Neural cell (in vitro differentiated cells): ENCODE measurements at regions not wholly inside any gene's neighbourhood (a gene's known extent, or its start where the extent isn't known, plus 50 kb on each side); places are given as distances from the start of the nearest gene placed in this dataset.

Source experiments
- H2AFZ ChIP-seq: fragments of 200-600, 300-800 bp; sonication (generic), shearing (Covaris generic); 2 replicates; pipeline ENCODE4 v1.6.0; 2014; ENCODE audit warnings: low read depth, mild to moderate bottlenecking, antibody characterized with exemption, low read length, moderate library complexity
- H3F3A ChIP-seq: fragments of 200-600 bp; shearing (Covaris generic); 2 replicates; pipeline ENCODE4 v1.6.1; 2016; ENCODE audit warnings: mild to moderate bottlenecking, moderate library complexity, mixed read lengths, antibody characterized with exemption, low read length; ENCODE audit not compliant: insufficient read depth, poor library complexity, severe bottlenecking
- H3K27ac ChIP-seq: fragments of 200-600, 300-800 bp; sonication (generic), shearing (Covaris generic); 2 replicates; pipeline ENCODE4 v1.5.1; 2014; ENCODE audit warnings: mild to moderate bottlenecking, low read length, moderate library complexity
- H3K27me3 ChIP-seq: fragments of 300-800, 200-600 bp; sonication (generic), shearing (Covaris generic); 2 replicates; pipeline ENCODE4 v1.6.0; 2014; ENCODE audit warnings: mild to moderate bottlenecking, low read depth, low read length, moderate library complexity; ENCODE audit not compliant: insufficient read depth
- H3K36me3 ChIP-seq: fragments of 300-800, 200-600 bp; sonication (generic), shearing (Covaris generic); 2 replicates; pipeline ENCODE4 v1.5.1; 2014; ENCODE audit warnings: mild to moderate bottlenecking, antibody characterized with exemption, low read length, moderate library complexity; ENCODE audit not compliant: insufficient read depth
- H3K4me2 ChIP-seq: fragments of 300-800, 200-600 bp; sonication (generic), shearing (Covaris generic); 2 replicates; pipeline ENCODE4 v1.6.0; 2014; ENCODE audit warnings: mild to moderate bottlenecking, low read length
- H3K4me3 ChIP-seq: fragments of 300-800, 200-600 bp; sonication (generic), shearing (Covaris generic); 2 replicates; pipeline ENCODE4 v1.5.1; 2014; ENCODE audit warnings: mild to moderate bottlenecking, low read length, moderate library complexity
- H3K79me2 ChIP-seq: fragments of 200-600 bp; shearing (Covaris generic); replicated peaks from 2 replicates; pipeline ENCODE4 v1.6.0; 2014; ENCODE audit warnings: mild to moderate bottlenecking, low read length, moderate library complexity; ENCODE audit not compliant: insufficient read depth
- H3K9ac ChIP-seq: fragments of 300-800, 200-600 bp; sonication (generic), shearing (Covaris generic); 2 replicates; pipeline ENCODE4 v1.6.1; 2016; ENCODE audit warnings: mild to moderate bottlenecking, low read length, mixed read lengths
- H3K9me2 ChIP-seq: fragments of 200-600 bp; shearing (Covaris generic); 2 replicates; pipeline ENCODE4 v1.6.1; 2016; ENCODE audit warnings: mild to moderate bottlenecking, low read length, mixed read lengths; ENCODE audit not compliant: insufficient read depth
- H3K9me3 ChIP-seq: fragments of 200-600, 300-800 bp; sonication (generic), shearing (Covaris generic); 2 replicates; pipeline ENCODE4 v1.6.1; 2016; ENCODE audit warnings: mild to moderate bottlenecking, mixed run types, low read length, moderate library complexity, mixed read lengths
- H4K20me1 ChIP-seq: fragments of 200-600 bp; shearing (Covaris generic); 2 replicates; pipeline ENCODE4 v1.6.1; 2016; ENCODE audit warnings: mild to moderate bottlenecking, mixed run types; ENCODE audit not compliant: insufficient read depth
- EP300 ChIP-seq: fragments of 450-650 bp; conservative IDR thresholded peaks from 2 replicates; pipeline ENCODE4 v1.6.1; 2014; ENCODE audit warnings: antibody characterized with exemption, mild to moderate bottlenecking, moderate library complexity; ENCODE audit not compliant: poor library complexity, severe bottlenecking
- EZH2 ChIP-seq: fragments of 200-600, 300-800 bp; shearing (Covaris generic), sonication (generic); IDR thresholded peaks from 2 replicates; pipeline ENCODE4 v1.6.1; 2014; ENCODE audit warnings: antibody characterized with exemption, low read length, borderline replicate concordance, mild to moderate bottlenecking; ENCODE audit not compliant: insufficient read depth, poor library complexity, severe bottlenecking
- MXI1 ChIP-seq: fragments of 450-650 bp; conservative IDR thresholded peaks from 2 replicates; pipeline ENCODE4 v1.6.1; 2014; ENCODE audit warnings: antibody characterized with exemption, mild to moderate bottlenecking; ENCODE audit not compliant: poor library complexity, severe bottlenecking
- POLR2AphosphoS5 ChIP-seq: IDR thresholded peaks from 2 replicates; pipeline ENCODE4 v1.6.1; 2012
- RAD21 ChIP-seq: fragments of 450-650 bp; conservative IDR thresholded peaks from 2 replicates; pipeline ENCODE4 v1.6.1; 2014; ENCODE audit warnings: antibody characterized with exemption, mild to moderate bottlenecking, moderate library complexity
- REST ChIP-seq: IDR thresholded peaks from 2 replicates; pipeline ENCODE4 v1.6.1; 2012; ENCODE audit warnings: borderline replicate concordance
- SMC3 ChIP-seq: fragments of 450-650 bp; conservative IDR thresholded peaks from 2 replicates; pipeline ENCODE4 v1.6.1; 2014; ENCODE audit warnings: antibody characterized with exemption, mild to moderate bottlenecking, moderate library complexity; ENCODE audit not compliant: poor library complexity
- TAF1 ChIP-seq: IDR thresholded peaks from 2 replicates; pipeline ENCODE4 v1.6.1; 2012; ENCODE audit warnings: low read depth
- TF ChIP-seq, protein P1 (sequence below): fragments of 450-650 bp; IDR thresholded peaks from 2 replicates; pipeline ENCODE4 v1.5.1; 2014; ENCODE audit warnings: antibody characterized with exemption, mild to moderate bottlenecking, moderate library complexity; ENCODE audit not compliant: poor library complexity, severe bottlenecking

DNA sequence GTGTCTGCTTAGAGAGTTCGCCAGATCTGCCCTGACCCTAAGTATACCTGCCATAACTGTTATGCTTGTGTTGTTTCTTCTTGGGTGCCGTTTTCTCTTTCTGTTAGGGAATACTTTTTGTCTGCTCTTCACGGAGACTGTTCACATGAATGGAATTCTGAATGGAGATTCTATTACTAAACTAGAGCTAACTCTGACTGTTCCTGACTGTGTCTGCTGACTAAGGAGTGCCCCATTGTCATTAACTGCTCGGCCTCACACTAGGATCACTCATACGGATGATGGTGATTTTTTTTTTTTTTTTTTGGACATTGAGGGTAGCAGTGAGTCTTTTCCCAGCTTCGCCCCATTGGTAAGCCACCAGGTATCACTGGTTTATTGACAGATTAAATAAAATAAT, 104.8 kb upstream of the SLC8A1 start:
- no peaks in the 10 kb centered on the region for H3K9me2 ChIP-seq
- H3K36me3 ChIP-seq, result no peaks in the 10 kb centered on the region
- H3K79me2 ChIP-seq, result no peaks in the 10 kb centered on the region
- no peaks in the 10 kb centered on the region for H3K9me3 ChIP-seq
- H3K9ac ChIP-seq, result no peak overlapping the region
- H3K4me3 ChIP-seq, result no peak overlapping the region
- TF ChIP-seq TAF1 (no peak), RAD21 (no peak), EZH2 (no peak), MXI1 (no peak), POLR2AphosphoS5 (no peak), SMC3 (no peak), EP300 (no peak), REST (no peak)
- TF ChIP-seq, protein P1, sequence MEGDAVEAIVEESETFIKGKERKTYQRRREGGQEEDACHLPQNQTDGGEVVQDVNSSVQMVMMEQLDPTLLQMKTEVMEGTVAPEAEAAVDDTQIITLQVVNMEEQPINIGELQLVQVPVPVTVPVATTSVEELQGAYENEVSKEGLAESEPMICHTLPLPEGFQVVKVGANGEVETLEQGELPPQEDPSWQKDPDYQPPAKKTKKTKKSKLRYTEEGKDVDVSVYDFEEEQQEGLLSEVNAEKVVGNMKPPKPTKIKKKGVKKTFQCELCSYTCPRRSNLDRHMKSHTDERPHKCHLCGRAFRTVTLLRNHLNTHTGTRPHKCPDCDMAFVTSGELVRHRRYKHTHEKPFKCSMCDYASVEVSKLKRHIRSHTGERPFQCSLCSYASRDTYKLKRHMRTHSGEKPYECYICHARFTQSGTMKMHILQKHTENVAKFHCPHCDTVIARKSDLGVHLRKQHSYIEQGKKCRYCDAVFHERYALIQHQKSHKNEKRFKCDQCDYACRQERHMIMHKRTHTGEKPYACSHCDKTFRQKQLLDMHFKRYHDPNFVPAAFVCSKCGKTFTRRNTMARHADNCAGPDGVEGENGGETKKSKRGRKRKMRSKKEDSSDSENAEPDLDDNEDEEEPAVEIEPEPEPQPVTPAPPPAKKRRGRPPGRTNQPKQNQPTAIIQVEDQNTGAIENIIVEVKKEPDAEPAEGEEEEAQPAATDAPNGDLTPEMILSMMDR, result no peak
- no peaks in the 10 kb centered on the region for H3K27me3 ChIP-seq
- H2AFZ ChIP-seq, result no peak overlapping the region
- no peak overlapping the region for H3K27ac ChIP-seq
- no peaks in the 10 kb centered on the region for H4K20me1 ChIP-seq
- no peak overlapping the region for H3K4me2 ChIP-seq
- H3F3A ChIP-seq, result no peaks in the 10 kb centered on the region

DNA sequence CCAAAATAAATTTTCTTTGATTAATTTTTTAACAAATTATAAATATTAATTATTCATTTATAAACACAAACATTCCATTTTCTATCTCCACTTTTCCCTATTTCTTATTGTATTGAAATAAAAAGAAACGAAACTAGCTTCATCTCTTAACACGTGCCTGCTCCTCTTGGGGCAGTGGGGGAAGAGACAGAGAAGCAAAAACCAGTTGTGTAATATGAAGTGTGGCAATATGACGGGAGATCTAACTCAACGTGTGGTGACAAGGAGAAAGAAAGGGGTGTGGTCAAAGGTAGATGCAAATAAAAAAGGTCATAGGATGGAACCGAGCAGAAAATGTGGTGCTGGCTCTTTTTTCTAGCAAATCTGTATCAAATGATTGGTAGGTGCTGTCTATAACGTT, 106.9 kb upstream of the SLC8A1 start:
- no peak overlapping the region for H3K4me3 ChIP-seq
- no peak overlapping the region for H3K4me2 ChIP-seq
- H3F3A ChIP-seq, result no peaks in the 10 kb centered on the region
- H3K9me3 ChIP-seq, result no peaks in the 10 kb centered on the region
- H3K9ac ChIP-seq, result no peak overlapping the region
- H2AFZ ChIP-seq, result no peak overlapping the region
- H3K79me2 ChIP-seq, result no peaks in the 10 kb centered on the region
- no peak overlapping the region for H3K27ac ChIP-seq
- H4K20me1 ChIP-seq, result no peaks in the 10 kb centered on the region
- no peaks in the 10 kb centered on the region for H3K36me3 ChIP-seq
- H3K9me2 ChIP-seq, result no peaks in the 10 kb centered on the region
- H3K27me3 ChIP-seq, result no peaks in the 10 kb centered on the region
- TF ChIP-seq EZH2 (no peak), TAF1 (no peak), RAD21 (no peak), MXI1 (no peak), EP300 (no peak)
- TF ChIP-seq, protein P1, result no peak
